ENCODE measurements at regions not wholly inside any gene's neighbourhood (a gene's known extent, or its start where the extent isn't known, plus 50 kb on each side); places are given as distances from the start of the nearest gene placed in this dataset.

GRCh38 chr4:12583275-12583674 lies 900.9 kb downstream of the RAB28 start:
- TF ChIP-seq EZH2 (IDR thresholded peaks at IDR 0.05) (no peak), POLR2AphosphoS5 (IDR thresholded peaks at IDR 0.05; ENCODE audit: borderline replicate concordance, low read depth, low read length) (no peak)
